Neural cell (in vitro differentiated cells): ENCODE measurements at regions not wholly inside any gene's neighbourhood (a gene's known extent, or its start where the extent isn't known, plus 50 kb on each side); places are given as distances from the start of the nearest gene placed in this dataset.

ENCODE experiments used
- H2AFZ ChIP-seq: fragments of 200-600, 300-800 bp; sonication (generic), shearing (Covaris generic); 2 replicates; pipeline ENCODE4 v1.6.0; 2014; ENCODE audit warnings: low read depth, mild to moderate bottlenecking, antibody characterized with exemption, low read length, moderate library complexity
- H3F3A ChIP-seq: fragments of 200-600 bp; shearing (Covaris generic); 2 replicates; pipeline ENCODE4 v1.6.1; 2016; ENCODE audit warnings: mild to moderate bottlenecking, moderate library complexity, mixed read lengths, antibody characterized with exemption, low read length; ENCODE audit not compliant: insufficient read depth, poor library complexity, severe bottlenecking
- H3K27ac ChIP-seq: fragments of 200-600, 300-800 bp; sonication (generic), shearing (Covaris generic); 2 replicates; pipeline ENCODE4 v1.5.1; 2014; ENCODE audit warnings: mild to moderate bottlenecking, low read length, moderate library complexity
- H3K27me3 ChIP-seq: fragments of 300-800, 200-600 bp; sonication (generic), shearing (Covaris generic); 2 replicates; pipeline ENCODE4 v1.6.0; 2014; ENCODE audit warnings: mild to moderate bottlenecking, low read depth, low read length, moderate library complexity; ENCODE audit not compliant: insufficient read depth
- H3K36me3 ChIP-seq: fragments of 300-800, 200-600 bp; sonication (generic), shearing (Covaris generic); 2 replicates; pipeline ENCODE4 v1.5.1; 2014; ENCODE audit warnings: mild to moderate bottlenecking, antibody characterized with exemption, low read length, moderate library complexity; ENCODE audit not compliant: insufficient read depth
- H3K4me2 ChIP-seq: fragments of 300-800, 200-600 bp; sonication (generic), shearing (Covaris generic); 2 replicates; pipeline ENCODE4 v1.6.0; 2014; ENCODE audit warnings: mild to moderate bottlenecking, low read length
- H3K4me3 ChIP-seq: fragments of 300-800, 200-600 bp; sonication (generic), shearing (Covaris generic); 2 replicates; pipeline ENCODE4 v1.5.1; 2014; ENCODE audit warnings: mild to moderate bottlenecking, low read length, moderate library complexity
- H3K79me2 ChIP-seq: fragments of 200-600 bp; shearing (Covaris generic); replicated peaks from 2 replicates; pipeline ENCODE4 v1.6.0; 2014; ENCODE audit warnings: mild to moderate bottlenecking, low read length, moderate library complexity; ENCODE audit not compliant: insufficient read depth
- H3K9ac ChIP-seq: fragments of 300-800, 200-600 bp; sonication (generic), shearing (Covaris generic); 2 replicates; pipeline ENCODE4 v1.6.1; 2016; ENCODE audit warnings: mild to moderate bottlenecking, low read length, mixed read lengths
- H3K9me2 ChIP-seq: fragments of 200-600 bp; shearing (Covaris generic); 2 replicates; pipeline ENCODE4 v1.6.1; 2016; ENCODE audit warnings: mild to moderate bottlenecking, low read length, mixed read lengths; ENCODE audit not compliant: insufficient read depth
- H3K9me3 ChIP-seq: fragments of 200-600, 300-800 bp; sonication (generic), shearing (Covaris generic); 2 replicates; pipeline ENCODE4 v1.6.1; 2016; ENCODE audit warnings: mild to moderate bottlenecking, mixed run types, low read length, moderate library complexity, mixed read lengths
- H4K20me1 ChIP-seq: fragments of 200-600 bp; shearing (Covaris generic); 2 replicates; pipeline ENCODE4 v1.6.1; 2016; ENCODE audit warnings: mild to moderate bottlenecking, mixed run types; ENCODE audit not compliant: insufficient read depth
- CTCF ChIP-seq: fragments of 450-650 bp; IDR thresholded peaks from 2 replicates; pipeline ENCODE4 v1.5.1; 2014; ENCODE audit warnings: antibody characterized with exemption, mild to moderate bottlenecking, moderate library complexity; ENCODE audit not compliant: poor library complexity, severe bottlenecking
- EP300 ChIP-seq: fragments of 450-650 bp; conservative IDR thresholded peaks from 2 replicates; pipeline ENCODE4 v1.6.1; 2014; ENCODE audit warnings: antibody characterized with exemption, mild to moderate bottlenecking, moderate library complexity; ENCODE audit not compliant: poor library complexity, severe bottlenecking
- EZH2 ChIP-seq: fragments of 200-600, 300-800 bp; shearing (Covaris generic), sonication (generic); IDR thresholded peaks from 2 replicates; pipeline ENCODE4 v1.6.1; 2014; ENCODE audit warnings: antibody characterized with exemption, low read length, borderline replicate concordance, mild to moderate bottlenecking; ENCODE audit not compliant: insufficient read depth, poor library complexity, severe bottlenecking
- MXI1 ChIP-seq: fragments of 450-650 bp; conservative IDR thresholded peaks from 2 replicates; pipeline ENCODE4 v1.6.1; 2014; ENCODE audit warnings: antibody characterized with exemption, mild to moderate bottlenecking; ENCODE audit not compliant: poor library complexity, severe bottlenecking
- POLR2AphosphoS5 ChIP-seq: IDR thresholded peaks from 2 replicates; pipeline ENCODE4 v1.6.1; 2012
- RAD21 ChIP-seq: fragments of 450-650 bp; conservative IDR thresholded peaks from 2 replicates; pipeline ENCODE4 v1.6.1; 2014; ENCODE audit warnings: antibody characterized with exemption, mild to moderate bottlenecking, moderate library complexity
- REST ChIP-seq: IDR thresholded peaks from 2 replicates; pipeline ENCODE4 v1.6.1; 2012; ENCODE audit warnings: borderline replicate concordance
- SMC3 ChIP-seq: fragments of 450-650 bp; conservative IDR thresholded peaks from 2 replicates; pipeline ENCODE4 v1.6.1; 2014; ENCODE audit warnings: antibody characterized with exemption, mild to moderate bottlenecking, moderate library complexity; ENCODE audit not compliant: poor library complexity
- TAF1 ChIP-seq: IDR thresholded peaks from 2 replicates; pipeline ENCODE4 v1.6.1; 2012; ENCODE audit warnings: low read depth

GRCh38 chr4:8709050-8709728 lies 116.6 kb downstream of the CPZ start:
- H3K4me3 ChIP-seq = no peak overlapping the region
- no peaks in the 10 kb centered on the region for H3K36me3 ChIP-seq
- no peaks in the 10 kb centered on the region for H4K20me1 ChIP-seq
- H3K9ac ChIP-seq = no peak overlapping the region
- H3K4me2 ChIP-seq = no peak overlapping the region
- H3K9me2 ChIP-seq = no peaks in the 10 kb centered on the region
- no peaks in the 10 kb centered on the region for H3F3A ChIP-seq
- no peaks in the 10 kb centered on the region for H3K79me2 ChIP-seq
- no peak overlapping the region for H2AFZ ChIP-seq
- H3K27me3 ChIP-seq = no peaks in the 10 kb centered on the region
- no peaks in the 10 kb centered on the region for H3K9me3 ChIP-seq
- no peak overlapping the region for H3K27ac ChIP-seq
- no peak for TF ChIP-seq TAF1
- no peak for TF ChIP-seq EZH2
- no peak for TF ChIP-seq EP300
- no peak for TF ChIP-seq SMC3
- TF ChIP-seq CTCF = no peak
- TF ChIP-seq POLR2AphosphoS5 = no peak

- no peak overlapping the region for H3K4me2 ChIP-seq
- H4K20me1 ChIP-seq = no peaks in the 10 kb centered on the region
- H3K27me3 ChIP-seq = no peaks in the 10 kb centered on the region
- H3K27ac ChIP-seq = no peak overlapping the region
- H3K4me3 ChIP-seq = no peak overlapping the region
- no peaks in the 10 kb centered on the region for H3K9me3 ChIP-seq
- no peaks in the 10 kb centered on the region for H3K79me2 ChIP-seq
- H3K36me3 ChIP-seq = no peaks in the 10 kb centered on the region
- H3F3A ChIP-seq = no peaks in the 10 kb centered on the region
- no peak overlapping the region for H3K9ac ChIP-seq
- H3K9me2 ChIP-seq = no peaks in the 10 kb centered on the region
- TF ChIP-seq CTCF (no peak), EP300 (no peak), POLR2AphosphoS5 (no peak), SMC3 (no peak), TAF1 (no peak), MXI1 (no peak), RAD21 (no peak), EZH2 (no peak), REST (no peak)
- no peak overlapping the region for H2AFZ ChIP-seq
Observed at GRCh38 chr4:8708401-8709021, 115.9 kb downstream of the CPZ start.
